OCI-LY7 (cell line): ENCODE measurements at regions not wholly inside any gene's neighbourhood (a gene's known extent, or its start where the extent isn't known, plus 50 kb on each side); places are given as distances from the start of the nearest gene placed in this dataset.
"Not testable (repeated sequence)": the region's sequence is repeated elsewhere in the genome, so short reads cannot be mapped to it uniquely, and the experiment has no call there.

Source experiments
- BruUV-seq: library from RNA; stranded (reverse); fragments of 400-500 nt; replicated peaks from 2 replicates; lab custom pipeline; 2021; lab: Mats Ljungman, UMichigan
- CTCF ChIA-PET: fragments of 300-600 bp; sonication (Branson Sonifier 250); formaldehyde crosslinking; loops from one replicate; lab custom pipeline; 2022; ENCODE audit warnings: antibody characterized with exemption; ENCODE audit not compliant: unreplicated experiment; lab: Charles Lee
- POLR2A ChIA-PET: fragments of 300-600 bp; sonication (Branson Sonifier 250); formaldehyde crosslinking; loops from one replicate; lab custom pipeline; 2022; ENCODE audit warnings: antibody characterized with exemption; lab: Charles Lee
- DNase-seq: peaks from one replicate; pipeline ENCODE4 v3.0.0-alpha.2; 2015; ENCODE audit warnings: low spot score
- H2AFZ ChIP-seq: fragments of 200-600 bp; sonication (generic), shearing (Covaris generic); 2 replicates; pipeline ENCODE4 v1.6.1; 2014; ENCODE audit warnings: mild to moderate bottlenecking, antibody characterized with exemption, low read length, moderate library complexity
- H3K27ac ChIP-seq: fragments of 200-600 bp; sonication (generic); 2 replicates; pipeline ENCODE4 v1.5.1; 2014; ENCODE audit warnings: mixed run types, low read depth, mild to moderate bottlenecking, moderate library complexity, low read length, inconsistent platforms; ENCODE audit not compliant: poor library complexity, severe bottlenecking
- H3K36me3 ChIP-seq: fragments of 200-600 bp; sonication (generic); 2 replicates; pipeline ENCODE4 v1.6.1; 2014; ENCODE audit warnings: mild to moderate bottlenecking, antibody characterized with exemption, low read length, moderate library complexity, mixed read lengths; ENCODE audit not compliant: insufficient read depth
- H3K4me1 ChIP-seq: fragments of 200-600 bp; sonication (generic); 2 replicates; pipeline ENCODE4 v1.5.1; 2014; ENCODE audit warnings: mild to moderate bottlenecking, low read length; ENCODE audit not compliant: insufficient read depth, poor library complexity, severe bottlenecking
- H3K4me2 ChIP-seq: fragments of 200-600 bp; sonication (generic); 2 replicates; pipeline ENCODE4 v1.6.1; 2014; ENCODE audit warnings: mild to moderate bottlenecking, low read length
- H3K4me3 ChIP-seq: fragments of 200-600 bp; sonication (generic); 2 replicates; pipeline ENCODE4 v1.5.1; 2014; ENCODE audit warnings: mild to moderate bottlenecking, low read depth, low read length; ENCODE audit not compliant: poor library complexity, severe bottlenecking
- H3K79me2 ChIP-seq: fragments of 200-600 bp; sonication (generic); 2 replicates; pipeline ENCODE4 v1.6.1; 2016; ENCODE audit warnings: low read depth, mild to moderate bottlenecking, low read length, moderate library complexity, mixed read lengths; ENCODE audit not compliant: insufficient read depth
- H3K9me2 ChIP-seq: fragments of 200-600 bp; sonication (generic); 2 replicates; pipeline ENCODE4 v1.6.1; 2016; ENCODE audit warnings: mild to moderate bottlenecking, low read length, mixed read lengths; ENCODE audit not compliant: insufficient read depth
- H3K9me3 ChIP-seq: fragments of 200-600 bp; sonication (generic); 2 replicates; pipeline ENCODE4 v1.6.1; 2014; ENCODE audit warnings: mild to moderate bottlenecking, mixed run types, low read length, mixed read lengths
- H4K20me1 ChIP-seq: fragments of 200-600 bp; sonication (generic); 2 replicates; pipeline ENCODE4 v1.6.1; 2014; ENCODE audit warnings: mild to moderate bottlenecking, antibody characterized with exemption, low read length, moderate library complexity, mixed read lengths; ENCODE audit not compliant: insufficient read depth
- CTCF ChIP-seq: fragments of 200-600 bp; sonication (generic); conservative IDR thresholded peaks from 2 replicates; pipeline ENCODE4 v1.5.1; 2014; ENCODE audit warnings: mild to moderate bottlenecking, antibody characterized with exemption, low read length, moderate library complexity, mixed read lengths
- EZH2phosphoT487 ChIP-seq: fragments of 200-600 bp; sonication (generic); IDR thresholded peaks from 2 replicates; pipeline ENCODE4 v1.6.1; 2018; ENCODE audit warnings: low read depth, borderline replicate concordance, mild to moderate bottlenecking, mixed run types, antibody characterized with exemption, low read length, moderate library complexity, mixed read lengths
- intact Hi-C: fragments of 100-400 bp; cut with micrococcal nuclease; formaldehyde crosslinking; loops from one replicate; pipeline ENCODE4 v1.10.0; 2022; ENCODE audit not compliant: unreplicated experiment

GRCh38 chr6:88402909-88403308, 236.8 kb upstream of the CNR1 start:
- no peaks in the 10 kb centered on the region for H3K36me3 ChIP-seq
- H3K9me2 ChIP-seq: peaks cover 4% of the 10 kb centered on the region
- H3K4me2 ChIP-seq: no peak overlapping the region
- BruUV-seq: no TSS peak
- no peaks in the 10 kb centered on the region for H3K9me3 ChIP-seq
- DNase-seq: no peak
- H4K20me1 ChIP-seq: no peaks in the 10 kb centered on the region
- no peak overlapping the region for H3K27ac ChIP-seq
- ChIA-PET POLR2A (no interaction called here), CTCF (no interaction called here)
- TF ChIP-seq EZH2phosphoT487: no peak
- TF ChIP-seq CTCF: no peak
- H3K4me1 ChIP-seq: no peaks in the 10 kb centered on the region
- H2AFZ ChIP-seq: no peak overlapping the region
- no peak overlapping the region for H3K4me3 ChIP-seq
- no peaks in the 10 kb centered on the region for H3K79me2 ChIP-seq
- intact Hi-C loops: no loop called here

- POLR2A ChIA-PET, H3K4me2 ChIP-seq, H3K4me3 ChIP-seq, H2AFZ ChIP-seq, H3K9me2 ChIP-seq, H3K79me2 ChIP-seq, H3K36me3 ChIP-seq, H4K20me1 ChIP-seq, H3K27ac ChIP-seq, H3K9me3 ChIP-seq, BruUV-seq, intact Hi-C loops, DNase-seq, H3K4me1 ChIP-seq: not testable (repeated sequence)
- CTCF ChIA-PET: interaction anchor here (0.6 kb wide), 1 partner anchor 573 kb away, joined by 3 read pairs; no protein-coding TSS in a partner anchor
Observed at GRCh38 chr6:88390998-88391397, 224.9 kb upstream of the CNR1 start.

- Histone ChIP-seq H3K27ac (no peak overlapping the region), H4K20me1 (no peaks in the 10 kb centered on the region), H3K36me3 (no peaks in the 10 kb centered on the region), H3K4me1 (no peaks in the 10 kb centered on the region), H3K9me2 (no peaks in the 10 kb centered on the region), H3K9me3 (peaks cover 5% of the 10 kb centered on the region; the same call in 1 of the 2 replicates), H2AFZ (no peak overlapping the region), H3K79me2 (no peaks in the 10 kb centered on the region), H3K4me2 (no peak overlapping the region), H3K4me3 (no peak overlapping the region)
- no peak for DNase-seq
- ChIA-PET CTCF (no interaction called here), POLR2A (no interaction called here)
- BruUV-seq: no TSS peak
- intact Hi-C loops: no loop called here
- TF ChIP-seq CTCF (no peak), EZH2phosphoT487 (no peak)
Observed at GRCh38 chr6:88388589-88388988, 222.4 kb upstream of the CNR1 start.
